Upper lobe of left lung (tissue), 4 donors: ENCODE measurements at regions not wholly inside any gene's neighbourhood (a gene's known extent, or its start where the extent isn't known, plus 50 kb on each side); places are given as distances from the start of the nearest gene placed in this dataset.

ENCODE experiments used
- CTCF ChIP-seq, 6 experiments: fragments of 450-650 bp in 4 of 6; fragments of 200-600 bp in 2 of 6; sonication (generic) in 2 of 6; IDR thresholded peaks; one replicate each; pipeline ENCODE4 v1.5.1; 2016 to 2019; ENCODE audit warnings: antibody characterized with exemption in 6 of 6
- POLR2A ChIP-seq, 4 donors: fragments of 450-650 bp; IDR thresholded peaks; one replicate each; pipeline ENCODE4 v1.5.1; 2016 to 2017; ENCODE audit warnings: antibody characterized with exemption in 4 of 4, mild to moderate bottlenecking in 2 of 4

- no peak for TF ChIP-seq CTCF (IDR thresholded peaks at IDR 0.05)
- TF ChIP-seq POLR2A (IDR thresholded peaks at IDR 0.05): no peak
Measured at GRCh38 chr1:47534436-47534835, 96.6 kb downstream of the FOXD2 start.
